SU-DHL-6 (cell line): ENCODE measurements at regions not wholly inside any gene's neighbourhood (a gene's known extent, or its start where the extent isn't known, plus 50 kb on each side); places are given as distances from the start of the nearest gene placed in this dataset.

Experiments
- H2AFZ ChIP-seq: fragments of 200-600 bp; sonication (generic); 2 replicates; pipeline ENCODE4 v1.6.1; 2014; ENCODE audit warnings: low read depth, mild to moderate bottlenecking, moderate library complexity, mixed read lengths, antibody characterized with exemption, low read length; ENCODE audit not compliant: severe bottlenecking
- H3F3A ChIP-seq: fragments of 200-600 bp; shearing (Covaris generic); 2 replicates; pipeline ENCODE4 v1.6.0; 2016; ENCODE audit warnings: antibody characterized with exemption, mild to moderate bottlenecking; ENCODE audit not compliant: insufficient read depth
- H3K27ac ChIP-seq: fragments of 200-600 bp; sonication (generic); 2 replicates; pipeline ENCODE4 v1.5.1; 2016; ENCODE audit warnings: low read depth, mild to moderate bottlenecking, low read length, moderate library complexity, mixed read lengths
- H3K27me3 ChIP-seq: fragments of 200-600 bp; sonication (generic), shearing (Covaris generic); 2 replicates; pipeline ENCODE4 v1.6.0; 2014; ENCODE audit warnings: mild to moderate bottlenecking, low read length
- H3K36me3 ChIP-seq: fragments of 200-600 bp; sonication (generic); 2 replicates; pipeline ENCODE4 v1.6.1; 2014; ENCODE audit warnings: mild to moderate bottlenecking, low read length, mixed read lengths
- H3K4me2 ChIP-seq: fragments of 300-600, 200-600 bp; shearing (Covaris generic), sonication (generic); 2 replicates; pipeline ENCODE4 v1.6.0; 2014; ENCODE audit warnings: low read length, low read depth, mild to moderate bottlenecking; ENCODE audit not compliant: poor library complexity, severe bottlenecking
- H3K4me3 ChIP-seq: fragments of 200-600 bp; sonication (generic); 2 replicates; pipeline ENCODE4 v1.5.1; 2014; ENCODE audit warnings: antibody characterized with exemption, low read length, mild to moderate bottlenecking, mixed read lengths; ENCODE audit not compliant: insufficient read depth, poor library complexity, severe bottlenecking
- H3K79me2 ChIP-seq: fragments of 200-600 bp; sonication (generic); 2 replicates; pipeline ENCODE4 v1.6.1; 2014; ENCODE audit warnings: mild to moderate bottlenecking, low read length, moderate library complexity; ENCODE audit not compliant: insufficient read depth
- H3K9ac ChIP-seq: fragments of 200-600 bp; sonication (generic); 2 replicates; pipeline ENCODE4 v1.7.0; 2014; ENCODE audit warnings: mild to moderate bottlenecking, low read length
- H3K9me2 ChIP-seq: fragments of 200-600 bp; sonication (generic); replicated peaks from 2 replicates; pipeline ENCODE4 v1.6.1; 2014; ENCODE audit warnings: low read length; ENCODE audit not compliant: insufficient read depth
- H3K9me3 ChIP-seq: fragments of 200-600 bp; sonication (generic); 2 replicates; pipeline ENCODE4 v1.6.1; 2014; ENCODE audit warnings: low read length, mixed read lengths; ENCODE audit not compliant: insufficient read depth
- H4K20me1 ChIP-seq: fragments of 200-600 bp; sonication (generic); 2 replicates; pipeline ENCODE4 v1.6.1; 2014; ENCODE audit warnings: low read depth, mild to moderate bottlenecking, antibody characterized with exemption, low read length, moderate library complexity, mixed read lengths
- EZH2phosphoT487 ChIP-seq: fragments of 200-600 bp; sonication (generic), shearing (Covaris generic); conservative IDR thresholded peaks from 2 replicates; pipeline ENCODE4 v1.6.1; 2018; ENCODE audit warnings: mild to moderate bottlenecking, antibody characterized with exemption, low read length, moderate library complexity, mixed read lengths
- TF ChIP-seq, protein P1 (sequence below): fragments of 200-600 bp; sonication (generic); IDR thresholded peaks from one replicate; pipeline ENCODE4 v1.5.1; 2017; ENCODE audit warnings: antibody characterized with exemption, mild to moderate bottlenecking, low read length, moderate library complexity; ENCODE audit not compliant: insufficient read depth, poor library complexity, severe bottlenecking

DNA sequence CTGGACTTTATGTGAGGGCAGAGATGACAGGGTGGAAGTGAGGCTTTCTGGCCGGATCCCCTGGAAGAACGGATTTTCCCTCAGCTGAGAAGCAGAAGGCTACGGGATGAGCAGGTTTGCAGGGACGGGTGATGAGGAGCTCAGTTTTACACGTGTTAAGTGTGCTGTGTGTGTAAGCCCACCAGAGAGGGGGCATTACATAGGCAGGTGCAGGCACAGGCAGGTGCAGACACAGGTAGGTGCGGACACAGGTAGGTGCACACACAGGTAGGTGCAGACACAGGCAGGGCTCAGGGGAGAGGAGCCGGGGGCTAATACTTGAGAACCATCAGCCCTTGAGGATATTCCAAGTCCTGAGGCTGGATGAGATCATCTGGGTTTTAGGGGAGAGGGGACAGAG lies 107.7 kb downstream of the COPS8 start:
- no peaks in the 10 kb centered on the region for H3F3A ChIP-seq
- no peaks in the 10 kb centered on the region for H3K27me3 ChIP-seq
- no peak overlapping the region for H2AFZ ChIP-seq
- H3K4me2 ChIP-seq = no peak overlapping the region
- no peaks in the 10 kb centered on the region for H4K20me1 ChIP-seq
- H3K9me2 ChIP-seq = no peaks in the 10 kb centered on the region
- no peaks in the 10 kb centered on the region for H3K79me2 ChIP-seq
- H3K9ac ChIP-seq = no peak overlapping the region
- no peak overlapping the region for H3K27ac ChIP-seq
- H3K9me3 ChIP-seq = no peaks in the 10 kb centered on the region
- no peak overlapping the region for H3K4me3 ChIP-seq
- TF ChIP-seq EZH2phosphoT487 = no peak
- TF ChIP-seq, protein P1, sequence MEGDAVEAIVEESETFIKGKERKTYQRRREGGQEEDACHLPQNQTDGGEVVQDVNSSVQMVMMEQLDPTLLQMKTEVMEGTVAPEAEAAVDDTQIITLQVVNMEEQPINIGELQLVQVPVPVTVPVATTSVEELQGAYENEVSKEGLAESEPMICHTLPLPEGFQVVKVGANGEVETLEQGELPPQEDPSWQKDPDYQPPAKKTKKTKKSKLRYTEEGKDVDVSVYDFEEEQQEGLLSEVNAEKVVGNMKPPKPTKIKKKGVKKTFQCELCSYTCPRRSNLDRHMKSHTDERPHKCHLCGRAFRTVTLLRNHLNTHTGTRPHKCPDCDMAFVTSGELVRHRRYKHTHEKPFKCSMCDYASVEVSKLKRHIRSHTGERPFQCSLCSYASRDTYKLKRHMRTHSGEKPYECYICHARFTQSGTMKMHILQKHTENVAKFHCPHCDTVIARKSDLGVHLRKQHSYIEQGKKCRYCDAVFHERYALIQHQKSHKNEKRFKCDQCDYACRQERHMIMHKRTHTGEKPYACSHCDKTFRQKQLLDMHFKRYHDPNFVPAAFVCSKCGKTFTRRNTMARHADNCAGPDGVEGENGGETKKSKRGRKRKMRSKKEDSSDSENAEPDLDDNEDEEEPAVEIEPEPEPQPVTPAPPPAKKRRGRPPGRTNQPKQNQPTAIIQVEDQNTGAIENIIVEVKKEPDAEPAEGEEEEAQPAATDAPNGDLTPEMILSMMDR = no peak
- no peaks in the 10 kb centered on the region for H3K36me3 ChIP-seq

DNA sequence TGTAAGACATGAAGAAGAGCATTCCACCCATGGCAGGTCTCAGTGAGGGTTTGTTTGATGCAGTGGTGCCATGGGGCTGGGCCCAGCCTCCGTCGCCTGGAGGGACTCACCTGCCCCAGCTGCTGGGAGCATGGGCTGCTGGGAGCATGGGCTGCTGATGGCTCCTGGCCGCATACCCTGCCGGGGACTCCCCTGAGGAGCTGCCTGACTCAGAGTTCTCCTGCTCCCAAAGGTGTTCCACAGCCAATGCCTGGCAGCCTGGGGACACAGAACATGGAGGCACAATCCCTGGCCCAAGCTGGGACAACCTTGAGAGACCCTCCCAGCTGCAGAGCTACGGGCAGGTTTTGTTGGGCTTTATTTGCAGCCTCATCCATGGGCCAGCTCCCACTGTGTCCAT lies 108.4 kb downstream of the COPS8 start:
- H3K27me3 ChIP-seq = no peaks in the 10 kb centered on the region
- TF ChIP-seq EZH2phosphoT487 = no peak
- TF ChIP-seq, protein P1 = no peak
- no peak overlapping the region for H2AFZ ChIP-seq
- no peaks in the 10 kb centered on the region for H3K9me3 ChIP-seq
- H4K20me1 ChIP-seq = no peaks in the 10 kb centered on the region
- no peak overlapping the region for H3K4me2 ChIP-seq
- no peak overlapping the region for H3K27ac ChIP-seq
- H3K36me3 ChIP-seq = no peaks in the 10 kb centered on the region
- H3K79me2 ChIP-seq = no peaks in the 10 kb centered on the region
- H3F3A ChIP-seq = no peaks in the 10 kb centered on the region
- no peaks in the 10 kb centered on the region for H3K9me2 ChIP-seq
- H3K9ac ChIP-seq = no peak overlapping the region
- no peak overlapping the region for H3K4me3 ChIP-seq

DNA sequence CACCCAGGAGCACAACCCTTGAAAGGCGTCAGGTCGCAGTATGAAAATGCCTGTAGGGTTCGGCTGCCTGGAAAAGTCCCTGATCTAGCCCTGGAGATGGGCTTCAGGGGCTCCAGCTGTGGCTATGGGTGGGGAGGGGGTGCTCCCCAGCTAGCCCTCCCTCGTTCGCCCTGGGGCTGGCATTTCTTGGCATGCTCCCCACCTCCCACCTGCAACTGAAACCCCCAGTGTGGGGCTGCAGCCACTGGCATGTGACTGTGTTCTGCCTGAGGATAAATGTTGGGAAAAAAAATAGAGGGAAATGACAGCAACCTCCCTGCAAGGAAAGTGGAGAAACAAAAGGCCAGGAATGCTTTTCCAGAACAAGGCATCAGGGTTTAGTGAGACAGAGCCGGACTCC lies 109.2 kb downstream of the COPS8 start:
- no peaks in the 10 kb centered on the region for H3K9me2 ChIP-seq

More for the DNA sequence above, 109.2 kb downstream of the COPS8 start:
- H3K27me3 ChIP-seq = no peaks in the 10 kb centered on the region
- no peak overlapping the region for H3K4me2 ChIP-seq
- no peaks in the 10 kb centered on the region for H4K20me1 ChIP-seq
- TF ChIP-seq EZH2phosphoT487 = no peak
- TF ChIP-seq, protein P1 = no peak
- no peak overlapping the region for H3K4me3 ChIP-seq
- no peak overlapping the region for H3K9ac ChIP-seq
- no peak overlapping the region for H2AFZ ChIP-seq
- H3K36me3 ChIP-seq = no peaks in the 10 kb centered on the region
- no peaks in the 10 kb centered on the region for H3F3A ChIP-seq
- no peaks in the 10 kb centered on the region for H3K79me2 ChIP-seq
- H3K27ac ChIP-seq = no peak overlapping the region
- H3K9me3 ChIP-seq = no peaks in the 10 kb centered on the region
